Smooth muscle cell (in vitro differentiated cells): ENCODE measurements at regions not wholly inside any gene's neighbourhood (a gene's known extent, or its start where the extent isn't known, plus 50 kb on each side); places are given as distances from the start of the nearest gene placed in this dataset.

Experiments
- DNase-seq: peaks from one replicate; lab custom pipeline; 2025; ENCODE audit not compliant: unreplicated experiment; lab: John Stamatoyannopoulos, UW
- H2AFZ ChIP-seq: fragments of 200-600 bp; sonication (generic); 2 replicates; pipeline ENCODE4 v1.6.0; 2016; ENCODE audit warnings: antibody characterized with exemption, low read depth, mild to moderate bottlenecking
- H3F3A ChIP-seq: fragments of 200-600 bp; sonication (generic); 2 replicates; pipeline ENCODE4 v1.6.0; 2017; ENCODE audit warnings: antibody characterized with exemption, low read depth
- H3K27ac ChIP-seq: fragments of 200-600 bp; sonication (generic); 2 replicates; pipeline ENCODE4 v1.5.1; 2016; ENCODE audit warnings: low read depth, mild to moderate bottlenecking
- H3K27me3 ChIP-seq: fragments of 200-600 bp; sonication (generic); 2 replicates; pipeline ENCODE4 v1.6.1; 2016; ENCODE audit warnings: low read depth, mild to moderate bottlenecking
- H3K36me3 ChIP-seq: fragments of 200-600 bp; sonication (generic); 2 replicates; pipeline ENCODE4 v1.5.1; 2016; ENCODE audit warnings: low read depth
- H3K4me1 ChIP-seq: fragments of 200-600 bp; sonication (generic); 2 replicates; pipeline ENCODE4 v1.5.1; 2016; ENCODE audit warnings: low read depth
- H3K4me2 ChIP-seq: fragments of 200-600 bp; sonication (generic); 2 replicates; pipeline ENCODE4 v1.6.0; 2016; ENCODE audit warnings: mild to moderate bottlenecking
- H3K4me3 ChIP-seq: fragments of 200-600 bp; sonication (generic); 2 replicates; pipeline ENCODE4 v1.5.1; 2016; ENCODE audit warnings: mild to moderate bottlenecking
- H3K79me2 ChIP-seq: fragments of 200-600 bp; sonication (generic); 2 replicates; pipeline ENCODE4 v1.6.0; 2016; ENCODE audit warnings: low read depth, mild to moderate bottlenecking
- H3K9ac ChIP-seq: fragments of 200-600 bp; sonication (generic); 2 replicates; pipeline ENCODE4 v1.6.0; 2016; ENCODE audit warnings: low read depth
- H3K9me3 ChIP-seq: fragments of 200-600 bp; sonication (generic); replicated peaks from 2 replicates; pipeline ENCODE4 v1.5.1; 2016; ENCODE audit warnings: low read depth
- H4K20me1 ChIP-seq: fragments of 200-600 bp; sonication (generic); 2 replicates; pipeline ENCODE4 v1.6.0; 2016; ENCODE audit warnings: low read depth
- CTCF ChIP-seq: fragments of 200-600 bp; sonication (generic); IDR thresholded peaks from 2 replicates; pipeline ENCODE4 v1.5.1; 2017; ENCODE audit warnings: borderline replicate concordance, mild to moderate bottlenecking, antibody characterized with exemption; ENCODE audit not compliant: insufficient read depth, poor library complexity, severe bottlenecking
- WGBS: methylation state at CpG from one replicate; pipeline ENCODE4 v1.1.7; 2016; ENCODE audit warnings: low lambda C conversion rate; 5-methylcytosine and 5-hydroxymethylcytosine counted together

- no peaks in the 10 kb centered on the region for H3K79me2 ChIP-seq
- no peaks in the 10 kb centered on the region for H4K20me1 ChIP-seq
- H3K36me3 ChIP-seq, result no peaks in the 10 kb centered on the region
- no peaks in the 10 kb centered on the region for H3K27me3 ChIP-seq
- no peak overlapping the region for H3K4me3 ChIP-seq
- H2AFZ ChIP-seq, result no peak overlapping the region
- DNase-seq, result no peak
- H3K27ac ChIP-seq, result no peak overlapping the region
- no peak for TF ChIP-seq CTCF
- no peak overlapping the region for H3K9ac ChIP-seq
- no peaks in the 10 kb centered on the region for H3F3A ChIP-seq
- H3K4me2 ChIP-seq, result no peak overlapping the region
- no peaks in the 10 kb centered on the region for H3K9me3 ChIP-seq
- H3K4me1 ChIP-seq, result no peaks in the 10 kb centered on the region
Observed at GRCh38 chrX:94097868-94098267, 423.9 kb downstream of the FAM133A start.

GRCh38 chrX:94107981-94108380 lies 434.0 kb downstream of the FAM133A start:
- no peak overlapping the region for H3K4me2 ChIP-seq
- H3K9ac ChIP-seq, result no peak overlapping the region
- no peaks in the 10 kb centered on the region for H3K36me3 ChIP-seq
- WGBS, result 53% methylated on average over 3 of the region's 3 CpGs
- no peaks in the 10 kb centered on the region for H3K27me3 ChIP-seq
- DNase-seq, result no peak
- no peaks in the 10 kb centered on the region for H3F3A ChIP-seq
- H3K27ac ChIP-seq, result no peak overlapping the region
- no peak overlapping the region for H2AFZ ChIP-seq
- H3K4me1 ChIP-seq, result no peaks in the 10 kb centered on the region
- no peak overlapping the region for H3K4me3 ChIP-seq
- no peaks in the 10 kb centered on the region for H3K79me2 ChIP-seq
- no peaks in the 10 kb centered on the region for H4K20me1 ChIP-seq
- H3K9me3 ChIP-seq, result no peaks in the 10 kb centered on the region
- peak; percentile 41 for TF ChIP-seq CTCF

GRCh38 chrX:94114362-94114761 lies 440.4 kb downstream of the FAM133A start:
- H3K4me1 ChIP-seq, result no peaks in the 10 kb centered on the region
- H3K27me3 ChIP-seq, result no peaks in the 10 kb centered on the region
- H4K20me1 ChIP-seq, result no peaks in the 10 kb centered on the region
- no peak overlapping the region for H2AFZ ChIP-seq
- no peak for TF ChIP-seq CTCF
- 83% methylated on average over 2 of the region's 2 CpGs for WGBS
- H3K4me3 ChIP-seq, result no peak overlapping the region
- no peaks in the 10 kb centered on the region for H3F3A ChIP-seq
- H3K79me2 ChIP-seq, result no peaks in the 10 kb centered on the region
- H3K9me3 ChIP-seq, result no peaks in the 10 kb centered on the region
- no peak overlapping the region for H3K9ac ChIP-seq
- no peak overlapping the region for H3K27ac ChIP-seq
- H3K4me2 ChIP-seq, result no peak overlapping the region
- no peak for DNase-seq
- H3K36me3 ChIP-seq, result no peaks in the 10 kb centered on the region

- no peak for DNase-seq
- no peak for TF ChIP-seq CTCF
- Histone ChIP-seq H3K27ac (no peak overlapping the region), H3K4me3 (no peak overlapping the region), H3K4me1 (no peaks in the 10 kb centered on the region), H3K9me3 (no peaks in the 10 kb centered on the region), H4K20me1 (no peaks in the 10 kb centered on the region), H2AFZ (no peak overlapping the region), H3K9ac (no peak overlapping the region), H3K79me2 (no peaks in the 10 kb centered on the region), H3K36me3 (no peaks in the 10 kb centered on the region), H3F3A (no peaks in the 10 kb centered on the region), H3K4me2 (no peak overlapping the region), H3K27me3 (no peaks in the 10 kb centered on the region)
- WGBS, result 70% methylated on average over 2 of the region's 2 CpGs
Observed at GRCh38 chrX:94121799-94122198, 447.8 kb downstream of the FAM133A start.
